Parathyroid adenoma (tissue), 2 donors: ENCODE measurements at regions not wholly inside any gene's neighbourhood (a gene's known extent, or its start where the extent isn't known, plus 50 kb on each side); places are given as distances from the start of the nearest gene placed in this dataset.

Source experiments
- H2AFZ ChIP-seq: fragments of 300-600 bp; sonication (generic); one replicate; pipeline ENCODE4 v1.7.0; 2017; ENCODE audit warnings: antibody characterized with exemption, mild to moderate bottlenecking
- H3K27ac ChIP-seq: fragments of 300-600 bp; sonication (generic); one replicate; pipeline ENCODE4 v1.7.0; 2017
- H3K27me3 ChIP-seq: fragments of 300-600 bp; sonication (generic); one replicate; pipeline ENCODE4 v1.7.0; 2017; ENCODE audit warnings: low read length; ENCODE audit not compliant: control insufficient read depth, insufficient read depth
- H3K36me3 ChIP-seq: fragments of 300-600 bp; sonication (generic); one replicate; pipeline ENCODE4 v1.7.0; 2017; ENCODE audit warnings: low read length; ENCODE audit not compliant: control insufficient read depth, insufficient read depth
- H3K4me1 ChIP-seq: fragments of 300-600 bp; sonication (generic); one replicate; pipeline ENCODE4 v1.7.0; 2017; ENCODE audit warnings: control low read depth
- H3K4me2 ChIP-seq: fragments of 300-600 bp; sonication (generic); one replicate; pipeline ENCODE4 v1.7.0; 2017; ENCODE audit warnings: low read length
- H3K4me3 ChIP-seq: fragments of 300-600 bp; sonication (generic); one replicate; pipeline ENCODE4 v1.7.0; 2017; ENCODE audit warnings: low read depth, low read length
- H3K79me2 ChIP-seq: fragments of 300-600 bp; sonication (generic); one replicate; pipeline ENCODE4 v1.7.0; 2017; ENCODE audit warnings: control low read depth
- H3K9ac ChIP-seq: fragments of 300-600 bp; sonication (generic); one replicate; pipeline ENCODE4 v1.7.0; 2017; ENCODE audit warnings: mild to moderate bottlenecking
- H3K9me3 ChIP-seq: fragments of 300-600 bp; sonication (generic); one replicate; pipeline ENCODE4 v1.7.0; 2017; ENCODE audit warnings: low read length; ENCODE audit not compliant: control insufficient read depth
- CTCF ChIP-seq: fragments of 300-600 bp; sonication (generic); IDR thresholded peaks from one replicate; pipeline ENCODE4 v1.7.0; 2017; ENCODE audit warnings: antibody characterized with exemption, mild to moderate bottlenecking
- donor health status: primary hyperparathyroidism.

GRCh38 chr4:180805101-180805500 is 1438.1 kb upstream of the TENM3 start:
- H3K4me3 ChIP-seq, result no peak overlapping the region
- no peak overlapping the region for H3K9ac ChIP-seq
- H3K4me2 ChIP-seq, result no peak overlapping the region
- H3K4me1 ChIP-seq, result no peaks in the 10 kb centered on the region
- H3K27ac ChIP-seq, result no peak overlapping the region
- H2AFZ ChIP-seq, result no peak overlapping the region
- no peaks in the 10 kb centered on the region for H3K79me2 ChIP-seq
- no peak for TF ChIP-seq CTCF
- no peaks in the 10 kb centered on the region for H3K27me3 ChIP-seq
- no peaks in the 10 kb centered on the region for H3K36me3 ChIP-seq
- H3K9me3 ChIP-seq, result no peaks in the 10 kb centered on the region

DNA sequence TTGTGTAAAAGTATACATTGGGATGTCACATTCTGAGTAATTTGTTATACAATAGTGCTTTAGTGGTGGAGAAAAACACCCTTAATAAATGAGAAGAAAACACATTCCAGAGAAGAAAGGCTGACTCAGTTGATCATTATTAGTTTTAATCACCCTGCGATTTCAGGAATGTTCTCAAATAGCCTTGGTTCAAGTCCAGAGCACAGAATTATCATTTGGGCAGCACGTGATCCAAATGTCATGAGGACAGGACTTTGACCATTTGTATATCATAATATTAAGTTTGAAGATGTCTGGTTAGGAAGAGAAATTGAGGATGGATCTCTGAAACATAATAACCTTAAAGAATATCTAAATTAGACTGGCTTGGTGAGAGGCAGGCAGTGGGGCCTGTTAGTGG is 1434.3 kb upstream of the TENM3 start:
- Histone ChIP-seq H3K9me3 (no peaks in the 10 kb centered on the region), H3K4me2 (no peak overlapping the region), H3K27ac (no peak overlapping the region), H3K79me2 (no peaks in the 10 kb centered on the region), H2AFZ (no peak overlapping the region), H3K4me1 (no peaks in the 10 kb centered on the region), H3K4me3 (no peak overlapping the region), H3K36me3 (no peaks in the 10 kb centered on the region), H3K9ac (no peak overlapping the region), H3K27me3 (no peaks in the 10 kb centered on the region)
- TF ChIP-seq CTCF, result no peak

- H3K36me3 ChIP-seq, result no peaks in the 10 kb centered on the region
- no peaks in the 10 kb centered on the region for H3K79me2 ChIP-seq
- H2AFZ ChIP-seq, result no peak overlapping the region
- no peak overlapping the region for H3K27ac ChIP-seq
- H3K9ac ChIP-seq, result no peak overlapping the region
- H3K9me3 ChIP-seq, result no peaks in the 10 kb centered on the region
- no peak overlapping the region for H3K4me3 ChIP-seq
- no peaks in the 10 kb centered on the region for H3K4me1 ChIP-seq
- H3K27me3 ChIP-seq, result no peaks in the 10 kb centered on the region
- H3K4me2 ChIP-seq, result no peak overlapping the region
- TF ChIP-seq CTCF, result no peak
Observed at GRCh38 chr4:180809439-180809838, 1433.8 kb upstream of the TENM3 start.

- H3K79me2 ChIP-seq, result no peaks in the 10 kb centered on the region
- no peaks in the 10 kb centered on the region for H3K27me3 ChIP-seq
- H3K36me3 ChIP-seq, result no peaks in the 10 kb centered on the region
- no peak overlapping the region for H2AFZ ChIP-seq
- H3K27ac ChIP-seq, result no peak overlapping the region
- no peak overlapping the region for H3K4me2 ChIP-seq
- no peak for TF ChIP-seq CTCF
- H3K9me3 ChIP-seq, result no peaks in the 10 kb centered on the region
- no peaks in the 10 kb centered on the region for H3K4me1 ChIP-seq
- H3K9ac ChIP-seq, result no peak overlapping the region
- H3K4me3 ChIP-seq, result no peak overlapping the region
Observed at GRCh38 chr4:180810581-180810980, 1432.6 kb upstream of the TENM3 start.

GRCh38 chr4:180811556-180811955 is 1431.6 kb upstream of the TENM3 start:
- Histone ChIP-seq H2AFZ (no peak overlapping the region), H3K79me2 (no peaks in the 10 kb centered on the region), H3K4me3 (no peak overlapping the region), H3K27me3 (no peaks in the 10 kb centered on the region), H3K9me3 (no peaks in the 10 kb centered on the region), H3K27ac (no peak overlapping the region), H3K4me2 (no peak overlapping the region), H3K4me1 (no peaks in the 10 kb centered on the region), H3K36me3 (no peaks in the 10 kb centered on the region), H3K9ac (no peak overlapping the region)
- no peak for TF ChIP-seq CTCF
